AG09309 (cell line): ENCODE measurements at regions not wholly inside any gene's neighbourhood (a gene's known extent, or its start where the extent isn't known, plus 50 kb on each side); places are given as distances from the start of the nearest gene placed in this dataset.

ENCODE experiments used
- DNase-seq: peaks from one replicate; pipeline ENCODE4 v3.0.0-alpha.2; 2010; ENCODE audit warnings: low read depth
- H3K4me3 ChIP-seq: 2 replicates; pipeline ENCODE4 v1.5.1; 2011; ENCODE audit warnings: mild to moderate bottlenecking, low read depth, low read length, moderate library complexity; ENCODE audit not compliant: control insufficient read depth
- TF ChIP-seq, protein P1 (sequence below): IDR thresholded peaks from 2 replicates; pipeline ENCODE4 v1.5.1; 2011; ENCODE audit warnings: mild to moderate bottlenecking, low read depth, low read length, inconsistent platforms; ENCODE audit not compliant: insufficient read depth, control insufficient read depth; ENCODE audit errors: missing control alignments

DNA sequence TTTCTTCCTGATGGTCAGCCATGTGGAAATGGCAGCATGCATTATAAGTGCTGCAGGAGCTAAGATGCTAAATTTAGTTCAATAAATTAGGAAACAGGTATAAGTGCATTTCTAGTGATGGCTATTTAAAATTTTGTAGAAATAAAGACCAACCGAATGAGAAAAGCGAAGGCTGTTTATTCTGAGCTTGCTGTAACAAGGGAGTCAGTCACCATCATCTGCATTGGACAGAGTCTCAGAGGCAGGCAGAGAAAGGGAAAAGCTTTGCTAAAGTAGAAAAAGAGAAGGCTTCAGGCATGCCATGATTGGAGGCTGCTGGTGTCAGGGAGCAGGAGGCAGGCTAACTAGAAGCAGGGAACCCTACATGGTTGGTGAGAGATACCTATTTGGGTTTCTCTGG, 451.0 kb downstream of the EDEM1 start:
- DNase-seq = no peak
- TF ChIP-seq, protein P1, sequence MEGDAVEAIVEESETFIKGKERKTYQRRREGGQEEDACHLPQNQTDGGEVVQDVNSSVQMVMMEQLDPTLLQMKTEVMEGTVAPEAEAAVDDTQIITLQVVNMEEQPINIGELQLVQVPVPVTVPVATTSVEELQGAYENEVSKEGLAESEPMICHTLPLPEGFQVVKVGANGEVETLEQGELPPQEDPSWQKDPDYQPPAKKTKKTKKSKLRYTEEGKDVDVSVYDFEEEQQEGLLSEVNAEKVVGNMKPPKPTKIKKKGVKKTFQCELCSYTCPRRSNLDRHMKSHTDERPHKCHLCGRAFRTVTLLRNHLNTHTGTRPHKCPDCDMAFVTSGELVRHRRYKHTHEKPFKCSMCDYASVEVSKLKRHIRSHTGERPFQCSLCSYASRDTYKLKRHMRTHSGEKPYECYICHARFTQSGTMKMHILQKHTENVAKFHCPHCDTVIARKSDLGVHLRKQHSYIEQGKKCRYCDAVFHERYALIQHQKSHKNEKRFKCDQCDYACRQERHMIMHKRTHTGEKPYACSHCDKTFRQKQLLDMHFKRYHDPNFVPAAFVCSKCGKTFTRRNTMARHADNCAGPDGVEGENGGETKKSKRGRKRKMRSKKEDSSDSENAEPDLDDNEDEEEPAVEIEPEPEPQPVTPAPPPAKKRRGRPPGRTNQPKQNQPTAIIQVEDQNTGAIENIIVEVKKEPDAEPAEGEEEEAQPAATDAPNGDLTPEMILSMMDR = no peak
- H3K4me3 ChIP-seq = no peak overlapping the region

DNA sequence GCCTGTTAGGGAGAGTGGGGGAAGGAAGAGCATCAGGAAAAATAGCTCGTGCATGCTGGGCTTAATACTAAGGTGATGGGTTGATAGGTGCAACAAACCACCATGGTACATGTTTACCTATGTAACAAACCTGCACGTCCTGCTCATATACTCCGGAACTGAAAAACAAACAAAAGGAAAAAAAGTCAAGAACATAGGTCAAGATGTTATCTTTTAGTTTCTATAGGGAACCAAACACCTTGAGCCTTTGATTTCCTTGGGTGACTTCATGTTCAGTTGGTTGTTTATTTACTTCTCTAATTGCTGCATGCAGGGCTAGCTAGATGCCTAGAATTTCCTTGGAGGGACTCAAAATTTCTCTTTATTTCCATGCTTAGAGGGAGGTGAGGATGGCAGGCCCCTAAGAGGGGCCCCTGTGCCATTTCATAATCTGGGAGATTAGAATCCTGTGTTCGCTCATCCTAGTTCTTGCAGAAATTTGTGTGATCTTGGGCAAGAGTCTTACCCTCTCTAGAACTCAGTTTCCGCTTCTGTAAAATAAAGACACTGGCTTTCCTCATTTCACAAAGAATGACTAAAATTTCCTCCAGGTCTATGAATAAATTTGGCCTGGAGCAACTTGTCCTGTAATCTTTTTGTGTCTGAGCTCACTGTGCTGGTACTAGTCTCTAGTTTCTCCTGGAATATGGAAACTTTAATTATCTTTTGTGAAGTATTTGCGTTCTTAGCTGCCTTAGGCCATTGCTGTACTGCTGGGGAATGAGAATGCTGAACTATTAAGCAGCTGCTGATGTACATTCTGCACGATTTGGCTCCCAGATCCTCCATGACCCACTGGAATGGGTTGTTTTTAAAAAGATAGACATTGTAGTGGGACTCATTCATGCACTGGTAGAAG, 457.5 kb downstream of the EDEM1 start:
- TF ChIP-seq, protein P1 = no peak
- no peak overlapping the region for H3K4me3 ChIP-seq
- no peak for DNase-seq

DNA sequence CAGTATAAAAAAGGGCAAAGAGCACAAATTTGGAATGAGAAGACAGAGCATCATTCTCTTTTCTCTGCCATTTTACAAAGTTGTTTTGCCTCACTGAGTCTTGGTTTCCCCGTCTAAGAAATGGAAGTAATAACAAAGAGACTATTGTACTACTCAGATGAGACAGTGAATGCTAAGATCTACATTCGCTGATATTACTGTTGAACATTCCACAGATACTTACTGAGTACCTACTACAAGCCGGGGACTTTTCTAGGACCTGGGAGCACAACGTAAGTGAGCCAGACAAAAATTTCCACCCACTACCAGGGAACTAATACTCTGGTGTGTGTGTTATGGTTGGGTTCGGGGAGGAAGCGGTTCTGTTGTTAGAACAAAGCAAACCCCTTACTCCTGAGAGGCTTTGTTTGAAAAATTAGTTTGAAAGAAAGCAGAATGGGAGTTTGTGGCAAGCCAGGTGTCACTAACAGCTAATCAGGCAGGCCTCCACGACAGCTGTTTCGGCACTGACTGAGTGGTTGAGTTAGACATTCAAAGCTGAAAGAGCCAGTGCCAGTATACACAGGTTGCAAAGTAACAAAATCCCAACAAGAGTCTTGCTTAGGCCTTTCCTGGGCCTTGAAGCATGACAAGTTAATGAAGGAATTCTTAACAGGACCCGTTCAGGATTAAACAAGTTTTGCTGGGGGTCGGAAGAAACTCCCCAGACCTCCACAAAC, 458.3 kb downstream of the EDEM1 start:
- TF ChIP-seq, protein P1 = no peak
- H3K4me3 ChIP-seq = no peak overlapping the region
- DNase-seq = no peak

DNA sequence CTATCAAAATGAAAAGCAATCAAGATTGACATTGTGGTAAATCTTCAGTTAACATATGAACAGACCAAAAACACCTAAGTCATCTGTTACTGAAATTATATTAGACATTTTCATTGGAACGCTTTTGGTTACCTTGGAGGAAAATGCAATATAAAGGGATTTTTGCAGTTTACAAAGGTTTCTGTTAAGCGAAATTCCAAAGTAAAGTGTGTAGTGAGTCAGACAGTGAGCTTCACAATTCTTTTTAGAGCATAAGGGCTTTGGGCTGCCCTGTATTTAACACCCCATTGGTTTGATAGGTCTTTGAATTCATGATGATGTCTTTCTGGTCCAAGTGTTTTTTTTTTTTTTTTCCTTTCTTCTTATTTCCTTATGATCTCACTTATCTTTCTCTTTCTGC, 462.8 kb downstream of the EDEM1 start:
- TF ChIP-seq, protein P1 = no peak
- no peak overlapping the region for H3K4me3 ChIP-seq

DNA sequence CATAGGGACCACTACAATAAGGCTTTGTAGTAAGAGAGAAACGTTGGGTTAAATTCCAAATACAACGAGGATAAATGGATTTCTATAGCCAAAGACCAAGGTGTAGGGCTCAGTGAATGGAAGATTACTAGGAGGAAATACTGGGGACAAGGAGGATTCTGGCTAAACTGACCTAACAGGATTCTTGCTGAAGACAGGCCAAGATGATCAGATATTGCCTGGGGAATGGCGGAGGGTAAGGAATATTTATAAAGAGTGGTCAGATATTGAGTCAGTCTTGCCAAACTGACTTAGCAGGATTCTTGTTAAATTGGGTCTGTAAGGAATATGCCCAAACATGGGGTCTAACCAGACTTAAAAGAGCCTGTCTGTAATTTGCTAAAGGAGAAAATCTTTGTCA, 463.8 kb downstream of the EDEM1 start:
- no peak overlapping the region for H3K4me3 ChIP-seq
- TF ChIP-seq, protein P1 = no peak
- DNase-seq = no peak

More for the DNA sequence above, 462.8 kb downstream of the EDEM1 start:
- DNase-seq = no peak

DNA sequence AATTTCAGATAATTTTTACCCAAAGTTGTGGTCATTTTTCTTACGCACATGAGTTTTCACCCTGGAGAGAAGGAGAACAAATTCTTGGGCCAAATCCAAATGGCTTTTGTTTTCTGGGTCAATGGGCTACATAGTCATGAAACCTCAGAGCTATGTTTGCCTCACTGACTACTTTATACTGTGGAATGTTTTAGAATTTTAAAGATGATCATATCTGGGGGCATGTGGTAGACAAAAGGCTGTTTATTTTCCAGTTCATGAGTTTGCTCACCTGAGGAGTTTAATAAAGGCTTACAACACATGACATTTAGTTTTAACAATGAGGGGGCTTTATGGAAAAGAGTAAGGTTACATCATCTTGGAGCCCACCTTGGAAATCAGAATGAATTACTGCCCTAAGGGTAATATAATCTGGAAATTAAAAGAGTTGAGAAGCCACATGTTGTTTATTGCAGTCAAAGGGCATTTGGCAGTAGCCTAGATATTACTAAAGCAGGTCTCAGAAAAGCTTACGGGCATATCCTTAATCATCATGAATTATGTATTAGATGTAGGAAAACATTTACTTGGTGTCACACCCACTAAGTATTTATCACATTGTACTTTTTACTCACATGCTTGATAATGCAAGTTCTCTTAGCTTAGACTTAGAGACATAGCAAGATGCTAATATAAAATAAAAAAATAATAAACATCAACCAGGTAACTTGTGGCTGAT, 466.1 kb downstream of the EDEM1 start:
- TF ChIP-seq, protein P1 = no peak
- DNase-seq = no peak
- H3K4me3 ChIP-seq = no peak overlapping the region
